G401.6 (cell line): ENCODE measurements at regions not wholly inside any gene's neighbourhood (a gene's known extent, or its start where the extent isn't known, plus 50 kb on each side); places are given as distances from the start of the nearest gene placed in this dataset.

Source experiments
- FAIRE-seq: peaks from 2 replicates; lab custom pipeline; 2012; peaks lifted over from hg19 to GRCh38; lab: Jason Lieb, UNC

GRCh38 chr15:62612183-62612733, 430.3 kb upstream of the TPM1 start:
- no peak for FAIRE-seq

GRCh38 chr15:62612771-62613170, 429.8 kb upstream of the TPM1 start:
- FAIRE-seq, result no peak

DNA sequence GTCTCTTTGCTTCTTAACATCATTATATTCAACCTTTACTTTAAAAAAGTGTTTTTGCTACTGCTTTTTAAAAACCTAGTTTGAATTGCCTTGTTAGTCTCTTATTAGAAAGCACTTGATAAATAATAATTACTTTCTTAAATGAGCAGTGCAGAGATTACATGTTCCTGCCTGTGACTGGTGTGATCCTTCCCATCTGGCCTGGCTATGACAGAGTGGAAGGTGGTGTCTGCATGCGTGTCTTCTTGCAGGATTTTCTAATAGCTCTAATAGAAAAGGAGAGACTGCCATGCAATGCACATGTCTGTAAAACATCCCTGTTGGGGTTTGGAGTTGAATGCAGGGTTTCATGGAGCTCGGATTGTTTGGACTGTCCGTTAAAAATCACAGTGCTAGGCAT, 425.8 kb upstream of the TPM1 start:
- FAIRE-seq, result no peak

DNA sequence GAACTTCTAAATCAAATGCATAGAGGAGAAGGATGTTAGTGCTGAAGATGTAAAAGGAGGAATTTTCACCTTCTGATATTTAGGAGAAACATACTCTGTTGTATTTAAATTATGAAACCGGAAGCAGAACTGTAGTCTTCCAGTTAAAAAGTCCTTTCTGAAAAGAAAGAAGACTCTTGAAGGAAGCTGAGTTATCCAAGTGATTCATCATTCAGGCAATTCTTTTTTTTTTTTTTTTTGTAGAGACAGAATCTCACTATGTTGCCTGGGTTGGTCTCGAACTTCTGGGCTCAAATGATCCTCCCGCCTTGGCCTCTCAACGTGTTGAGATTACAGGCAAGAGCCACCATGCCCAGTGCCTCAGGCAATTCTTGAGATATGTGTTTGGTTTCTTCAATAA, 424.8 kb upstream of the TPM1 start:
- FAIRE-seq, result no peak

DNA sequence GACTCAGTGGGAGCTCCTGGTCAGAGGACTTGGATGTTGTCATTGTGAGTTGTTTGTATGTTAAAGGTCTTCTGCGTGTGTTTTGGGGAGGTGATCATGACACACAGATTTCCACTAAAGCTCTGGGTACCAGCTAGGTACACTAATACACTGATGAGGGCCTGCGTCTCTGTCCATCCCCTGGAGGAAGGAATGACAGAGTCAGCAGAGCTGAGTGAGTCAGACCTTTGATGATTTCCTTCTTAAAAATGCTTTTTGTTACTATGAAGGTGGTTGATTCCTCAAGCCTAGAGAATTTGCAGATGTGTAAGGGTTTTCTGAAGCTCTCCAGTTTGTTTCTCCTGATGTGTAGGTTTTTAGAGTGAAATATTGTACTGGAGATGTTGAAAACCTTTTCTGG, 424.1 kb upstream of the TPM1 start:
- FAIRE-seq, result no peak

DNA sequence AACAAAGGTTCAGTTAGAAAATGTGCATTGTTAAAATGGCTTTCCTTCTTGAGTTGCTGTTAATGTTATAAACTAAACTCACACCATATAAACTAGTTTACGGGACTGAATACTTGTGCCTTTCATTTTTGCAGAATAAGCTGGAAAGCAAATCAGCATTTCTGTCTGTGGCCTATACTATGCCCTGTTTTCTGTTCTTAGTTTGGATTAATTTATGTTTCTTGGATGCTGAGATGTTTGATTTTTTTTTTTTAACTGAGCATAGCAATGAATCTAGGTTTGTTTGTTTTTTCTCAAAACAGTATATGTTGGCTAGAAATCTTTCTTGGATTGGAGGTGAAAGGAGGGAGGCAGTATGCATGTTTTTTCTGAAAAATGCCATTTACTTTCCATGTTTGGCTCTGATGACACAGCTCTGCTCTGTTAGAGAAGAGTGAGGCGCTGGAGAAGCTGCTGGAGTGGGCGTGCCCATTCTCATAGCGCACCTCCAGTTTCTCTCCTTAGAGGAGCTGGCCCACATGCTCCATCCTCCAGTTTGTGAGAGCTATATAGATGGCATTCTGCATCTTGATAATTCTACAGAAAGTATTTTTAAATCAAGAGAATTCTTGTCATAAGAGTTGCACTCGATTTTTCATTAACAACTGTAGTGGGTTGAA, 423.6 kb upstream of the TPM1 start:
- no peak for FAIRE-seq

DNA sequence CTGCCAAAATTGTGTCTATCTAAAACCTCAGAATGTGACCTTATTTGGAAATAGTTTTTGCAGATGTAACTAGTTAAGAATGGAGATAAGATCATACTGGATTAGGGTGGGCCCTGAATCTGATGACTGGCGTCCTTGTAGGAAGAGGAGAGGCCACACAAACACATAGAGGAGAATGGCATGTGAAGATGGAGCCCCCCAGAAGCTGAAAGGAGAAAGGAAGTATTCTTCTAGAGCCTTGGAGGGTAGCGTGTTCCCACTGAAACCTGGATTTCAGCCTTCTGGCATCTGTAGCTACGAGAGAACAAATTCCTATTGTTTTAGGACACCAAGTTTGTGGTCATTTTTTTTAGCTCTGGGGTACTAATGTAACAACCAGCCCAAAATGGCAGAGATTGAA, 423.0 kb upstream of the TPM1 start:
- no peak for FAIRE-seq

- FAIRE-seq, result no peak
Measured at GRCh38 chr15:62622775-62623174, 419.8 kb upstream of the TPM1 start.

GRCh38 chr15:62624547-62625378, 417.8 kb upstream of the TPM1 start:
- no peak for FAIRE-seq

DNA sequence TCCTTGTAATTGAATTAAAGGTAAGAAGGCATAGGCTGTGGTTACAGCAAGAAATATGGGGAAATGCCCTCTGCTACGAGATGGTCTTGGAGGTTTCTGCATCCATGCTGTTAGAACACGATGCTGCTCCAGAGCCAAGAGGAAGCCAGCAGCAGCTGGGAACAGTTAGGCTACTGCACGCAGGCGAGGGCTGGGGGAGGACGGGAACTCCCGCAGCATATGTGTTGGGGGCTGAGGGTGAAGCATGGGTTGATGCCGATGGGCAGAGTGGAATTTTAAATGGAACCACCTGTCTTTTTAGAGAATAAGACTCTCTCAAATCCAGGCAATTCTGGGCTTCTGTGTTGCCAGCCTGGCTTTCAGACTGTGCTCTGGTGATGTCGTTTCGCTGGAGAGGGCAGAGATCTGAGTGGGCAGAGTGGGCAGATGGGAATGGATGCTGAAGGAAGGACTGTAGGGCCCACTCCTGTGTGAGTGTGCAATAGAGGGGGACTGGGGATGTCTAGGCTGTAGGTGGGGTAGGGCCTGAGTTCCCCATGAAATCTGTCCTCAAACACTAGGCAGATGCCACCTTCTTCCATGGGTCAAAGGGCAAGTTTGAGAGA, 417.0 kb upstream of the TPM1 start:
- FAIRE-seq, result no peak

GRCh38 chr15:62626903-62627302, 415.6 kb upstream of the TPM1 start:
- FAIRE-seq, result no peak

DNA sequence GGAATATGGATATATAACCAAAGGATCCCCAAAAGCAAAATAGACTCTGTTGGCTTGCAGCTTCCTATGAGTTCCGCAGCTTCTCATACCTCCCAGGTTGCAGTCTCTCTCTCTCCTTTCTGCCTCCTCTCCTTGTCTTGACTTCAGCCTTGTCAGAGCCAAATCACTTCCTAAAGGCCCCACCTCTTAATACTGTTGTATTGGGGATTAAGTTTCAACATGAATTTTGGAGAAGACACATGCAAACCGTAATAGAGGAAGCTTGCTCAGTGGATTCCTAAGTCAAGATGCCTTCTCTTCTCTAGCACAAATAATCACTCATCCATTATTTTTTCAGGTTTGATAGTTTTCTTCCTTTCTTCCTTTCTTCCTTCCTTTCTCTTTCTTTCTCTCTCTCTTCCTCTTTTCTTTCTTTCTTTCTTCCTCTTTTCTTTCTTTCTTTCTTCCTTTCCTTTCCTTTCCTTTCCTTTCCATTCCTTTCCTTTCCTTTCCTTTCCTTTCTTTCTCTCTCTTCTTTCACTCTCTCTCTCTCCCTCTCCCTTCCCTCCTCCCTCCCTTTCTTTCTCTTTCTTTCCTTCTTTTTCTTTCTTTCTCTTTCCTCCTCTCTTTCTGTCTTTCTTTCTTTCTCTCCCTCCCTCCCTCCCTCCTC, 411.3 kb upstream of the TPM1 start:
- FAIRE-seq, result no peak

GRCh38 chr15:62636823-62637573, 405.5 kb upstream of the TPM1 start:
- FAIRE-seq, result no peak

- no peak for FAIRE-seq
Measured at GRCh38 chr15:62637574-62637897, 405.0 kb upstream of the TPM1 start.

DNA sequence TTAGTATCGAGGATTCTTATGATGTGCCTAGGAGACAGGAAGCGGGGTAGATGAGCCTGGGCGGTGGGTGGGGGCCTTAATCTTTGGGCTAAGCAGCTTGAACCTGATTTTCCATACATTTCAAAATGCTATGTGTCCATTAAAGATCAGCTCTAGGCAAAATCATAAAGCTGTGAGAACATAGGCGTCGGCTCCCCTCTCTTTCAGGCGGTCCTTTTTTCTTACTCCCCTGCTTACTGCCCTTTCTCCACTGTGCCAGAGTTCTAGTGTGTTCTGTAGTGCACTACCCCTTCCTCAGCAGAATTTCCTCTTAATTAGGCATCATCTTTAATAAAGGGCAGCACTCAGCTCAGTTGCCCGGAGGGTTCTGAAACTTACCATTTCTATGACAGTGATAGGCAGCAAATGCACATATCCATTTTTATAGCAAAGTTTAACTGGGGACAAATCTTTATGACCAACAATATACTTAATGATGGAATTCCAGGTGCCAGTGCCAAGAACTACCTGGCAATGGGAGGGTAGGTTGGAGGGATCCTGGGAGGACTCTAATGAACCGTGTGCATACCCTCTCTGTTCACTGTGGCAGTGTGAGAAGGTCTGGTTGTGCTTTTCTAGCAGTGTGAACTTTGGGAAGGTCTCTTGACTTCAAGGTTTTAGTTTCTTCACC, 404.5 kb upstream of the TPM1 start:
- FAIRE-seq, result no peak

- FAIRE-seq, result no peak
Measured at GRCh38 chr15:62639432-62639831, 403.1 kb upstream of the TPM1 start.

- no peak for FAIRE-seq
Measured at GRCh38 chr15:62639906-62640605, 402.5 kb upstream of the TPM1 start.

- FAIRE-seq, result no peak
Measured at GRCh38 chr15:62641825-62642224, 400.7 kb upstream of the TPM1 start.

DNA sequence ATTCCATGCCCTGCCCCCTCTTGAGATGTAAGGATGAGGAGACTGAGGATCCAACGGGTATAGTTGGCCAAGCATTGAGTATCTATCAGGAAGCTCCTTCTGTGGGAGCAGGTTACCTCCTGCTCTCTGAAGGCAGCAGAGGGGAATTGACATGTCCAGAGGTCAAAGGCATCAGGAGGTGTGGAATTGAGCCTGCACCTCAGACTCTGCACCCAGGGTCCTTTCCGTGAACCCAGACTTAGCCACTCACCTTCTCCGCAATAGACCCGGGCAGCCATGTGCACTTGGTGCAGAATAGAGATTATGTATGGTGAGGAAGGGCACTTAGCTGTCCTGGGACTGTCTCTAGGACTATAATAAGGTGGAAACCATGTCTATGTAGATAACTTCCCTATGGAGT, 399.0 kb upstream of the TPM1 start:
- FAIRE-seq, result no peak

DNA sequence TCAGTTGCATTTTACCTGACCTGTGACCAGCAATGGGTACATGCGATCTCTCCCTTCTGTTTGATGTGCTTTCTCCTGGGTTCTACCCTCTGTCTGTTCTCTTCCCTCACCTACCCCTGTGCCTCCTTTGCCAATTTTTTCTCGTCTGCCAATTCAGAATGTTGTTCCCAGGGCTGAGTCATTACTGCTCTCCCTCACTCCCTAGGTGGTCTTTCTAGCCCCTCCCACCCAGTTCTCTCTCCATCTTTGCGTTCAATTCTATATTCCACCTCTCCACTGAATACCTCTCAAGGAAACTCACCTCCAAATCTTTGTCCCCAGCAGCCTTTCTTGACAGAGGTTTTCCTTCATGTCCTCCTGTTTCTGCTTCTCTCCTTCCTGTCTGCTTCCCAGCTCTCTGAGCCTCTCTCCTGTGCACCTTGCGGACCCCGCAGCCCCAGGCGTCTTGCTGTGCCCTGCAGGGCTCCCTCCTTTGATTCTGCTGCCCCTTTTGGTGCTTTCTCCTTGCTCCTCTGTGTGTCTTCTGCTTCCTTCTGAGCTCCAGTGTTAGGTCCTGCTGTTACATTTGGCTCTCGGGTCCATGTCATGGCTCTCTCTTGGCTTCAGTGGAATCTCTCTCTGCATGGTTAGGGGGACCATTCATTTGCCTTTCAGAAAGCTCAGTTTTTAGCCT, 398.2 kb upstream of the TPM1 start:
- no peak for FAIRE-seq
